GM19397 (cell line): ENCODE measurements at regions not wholly inside any gene's neighbourhood (a gene's known extent, or its start where the extent isn't known, plus 50 kb on each side); places are given as distances from the start of the nearest gene placed in this dataset.

Source experiments
- ATAC-seq: cut with Tn5 transposase; IDR thresholded peaks from one replicate; pipeline ENCODE4 v1.9.1; 2021; ENCODE audit warnings: mild to moderate bottlenecking, moderate library complexity; ENCODE audit not compliant: unreplicated experiment

- ATAC-seq: no peak
Observed at GRCh38 chr12:92089559-92089958, 56.1 kb downstream of the BTG1 start.

GRCh38 chr12:92088805-92089204, 56.8 kb downstream of the BTG1 start:
- ATAC-seq: no peak

GRCh38 chr12:92085736-92086040, 60.0 kb downstream of the BTG1 start:
- ATAC-seq: no peak

GRCh38 chr12:92085040-92085735, 60.5 kb downstream of the BTG1 start:
- ATAC-seq: no peak

- no peak for ATAC-seq
Observed at GRCh38 chr12:92080911-92081285, 64.7 kb downstream of the BTG1 start.

- no peak for ATAC-seq
Observed at GRCh38 chr12:92079054-92079385, 66.6 kb downstream of the BTG1 start.

- no peak for ATAC-seq
Observed at GRCh38 chr12:92078167-92079053, 67.2 kb downstream of the BTG1 start.

GRCh38 chr12:92077530-92077929, 68.1 kb downstream of the BTG1 start:
- ATAC-seq: no peak

GRCh38 chr12:92076101-92076500, 69.5 kb downstream of the BTG1 start:
- no peak for ATAC-seq

GRCh38 chr12:92075425-92075914, 70.2 kb downstream of the BTG1 start:
- no peak for ATAC-seq

GRCh38 chr12:92074889-92075288, 70.8 kb downstream of the BTG1 start:
- ATAC-seq: no peak

GRCh38 chr12:92073094-92073493, 72.6 kb downstream of the BTG1 start:
- ATAC-seq: no peak

- no peak for ATAC-seq
Observed at GRCh38 chr12:92072112-92072511, 73.5 kb downstream of the BTG1 start.

- no peak for ATAC-seq
Observed at GRCh38 chr12:92070864-92071445, 74.7 kb downstream of the BTG1 start.

GRCh38 chr12:92070054-92070863, 75.4 kb downstream of the BTG1 start:
- peak; percentile 67 for ATAC-seq

GRCh38 chr12:92068459-92068858, 77.2 kb downstream of the BTG1 start:
- no peak for ATAC-seq

- no peak for ATAC-seq
Observed at GRCh38 chr12:92065639-92066038, 80.0 kb downstream of the BTG1 start.

GRCh38 chr12:92065018-92065499, 80.6 kb downstream of the BTG1 start:
- ATAC-seq: peak; percentile 69

GRCh38 chr12:92064422-92064821, 81.2 kb downstream of the BTG1 start:
- ATAC-seq: no peak

- ATAC-seq: no peak
Observed at GRCh38 chr12:92063641-92064040, 82.0 kb downstream of the BTG1 start.
